GM21390 (cell line): ENCODE measurements at regions not wholly inside any gene's neighbourhood (a gene's known extent, or its start where the extent isn't known, plus 50 kb on each side); places are given as distances from the start of the nearest gene placed in this dataset.

Source experiments
- ATAC-seq: cut with Tn5 transposase; IDR thresholded peaks from one replicate; pipeline ENCODE4 v1.9.1; 2021; ENCODE audit not compliant: unreplicated experiment

GRCh38 chr1:101316799-101317198 is 80.0 kb downstream of the S1PR1 start:
- ATAC-seq, result no peak

- ATAC-seq, result no peak
Observed at GRCh38 chr1:101317590-101317989, 80.8 kb downstream of the S1PR1 start.

- no peak for ATAC-seq
Observed at GRCh38 chr1:101323535-101323934, 86.7 kb downstream of the S1PR1 start.

GRCh38 chr1:101325144-101325543 is 88.3 kb downstream of the S1PR1 start:
- no peak for ATAC-seq

GRCh38 chr1:101330427-101331130 is 93.8 kb downstream of the S1PR1 start:
- no peak for ATAC-seq

GRCh38 chr1:101331794-101332193 is 95.0 kb downstream of the S1PR1 start:
- no peak for ATAC-seq

- no peak for ATAC-seq
Observed at GRCh38 chr1:101332633-101333032, 95.8 kb downstream of the S1PR1 start.

- no peak for ATAC-seq
Observed at GRCh38 chr1:101333186-101333585, 96.4 kb downstream of the S1PR1 start.

- no peak for ATAC-seq
Observed at GRCh38 chr1:101337968-101338367, 101.1 kb downstream of the S1PR1 start.

GRCh38 chr1:101338714-101339430 is 102.1 kb downstream of the S1PR1 start:
- ATAC-seq, result no peak

- ATAC-seq, result no peak
Observed at GRCh38 chr1:101344745-101345144, 107.9 kb downstream of the S1PR1 start.

GRCh38 chr1:101346419-101346818 is 109.6 kb downstream of the S1PR1 start:
- ATAC-seq, result no peak

- no peak for ATAC-seq
Observed at GRCh38 chr1:101356013-101356412, 119.2 kb downstream of the S1PR1 start.

GRCh38 chr1:101356604-101357443 is 120.0 kb downstream of the S1PR1 start:
- ATAC-seq, result peak; percentile 37

GRCh38 chr1:101357444-101357986 is 120.7 kb downstream of the S1PR1 start:
- ATAC-seq, result peak; percentile 98

GRCh38 chr1:101360506-101360905 is 123.7 kb downstream of the S1PR1 start:
- no peak for ATAC-seq

GRCh38 chr1:101363891-101364318 is 127.1 kb downstream of the S1PR1 start:
- ATAC-seq, result peak; percentile 48

GRCh38 chr1:101364370-101365120 is 127.7 kb downstream of the S1PR1 start:
- peak; percentile 60 for ATAC-seq

- no peak for ATAC-seq
Observed at GRCh38 chr1:101365186-101365585, 128.4 kb downstream of the S1PR1 start.

GRCh38 chr1:101365878-101366277 is 129.1 kb downstream of the S1PR1 start:
- ATAC-seq, result no peak
